ENCODE measurements at regions not wholly inside any gene's neighbourhood (a gene's known extent, or its start where the extent isn't known, plus 50 kb on each side); places are given as distances from the start of the nearest gene placed in this dataset.

DNA sequence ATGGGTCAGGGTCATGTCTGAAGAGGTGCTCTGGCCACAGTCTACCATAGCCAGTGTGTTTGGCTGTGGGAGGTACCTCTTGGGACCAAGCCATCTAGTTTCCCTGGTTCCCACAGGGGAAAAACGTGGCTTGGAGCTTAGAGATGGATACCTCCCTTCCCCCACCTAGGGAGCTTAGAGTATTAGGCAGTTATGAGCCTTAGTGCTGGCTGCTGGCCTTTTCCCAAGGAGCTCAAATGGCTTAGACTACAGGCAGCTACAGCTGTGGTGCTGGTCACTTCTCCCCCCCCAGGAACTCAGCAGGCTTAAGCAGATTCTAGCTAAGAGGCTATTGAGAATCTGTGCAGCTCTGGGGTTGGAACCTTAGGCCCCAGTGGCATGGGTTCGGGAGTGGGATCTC, 591.2 kb downstream of the NSUN3 start:
- Histone ChIP-seq H3K36me3 (ENCODE audit: insufficient read depth, low read length) (no peaks in the 10 kb centered on the region), H4K20me1 (ENCODE audit: insufficient read depth, low read length) (no peaks in the 10 kb centered on the region), H3K27me3 (ENCODE audit: insufficient read depth, low read length) (no peaks in the 10 kb centered on the region), H3K79me2 (ENCODE audit: insufficient read depth, low read length) (no peaks in the 10 kb centered on the region), H3K9me3 (ENCODE audit: low read depth, low read length) (no peaks in the 10 kb centered on the region), H3K4me3 (ENCODE audit: insufficient read depth, low read length) (no peak overlapping the region), H3K27ac (ENCODE audit: low read depth, low read length) (no peak overlapping the region), H2AFZ (ENCODE audit: low read length) (no peak overlapping the region), H3K4me2 (ENCODE audit: insufficient read depth, low read length) (no peak overlapping the region), H3K4me1 (ENCODE audit: insufficient read depth, low read length) (no peaks in the 10 kb centered on the region)
- TF ChIP-seq, protein P1, sequence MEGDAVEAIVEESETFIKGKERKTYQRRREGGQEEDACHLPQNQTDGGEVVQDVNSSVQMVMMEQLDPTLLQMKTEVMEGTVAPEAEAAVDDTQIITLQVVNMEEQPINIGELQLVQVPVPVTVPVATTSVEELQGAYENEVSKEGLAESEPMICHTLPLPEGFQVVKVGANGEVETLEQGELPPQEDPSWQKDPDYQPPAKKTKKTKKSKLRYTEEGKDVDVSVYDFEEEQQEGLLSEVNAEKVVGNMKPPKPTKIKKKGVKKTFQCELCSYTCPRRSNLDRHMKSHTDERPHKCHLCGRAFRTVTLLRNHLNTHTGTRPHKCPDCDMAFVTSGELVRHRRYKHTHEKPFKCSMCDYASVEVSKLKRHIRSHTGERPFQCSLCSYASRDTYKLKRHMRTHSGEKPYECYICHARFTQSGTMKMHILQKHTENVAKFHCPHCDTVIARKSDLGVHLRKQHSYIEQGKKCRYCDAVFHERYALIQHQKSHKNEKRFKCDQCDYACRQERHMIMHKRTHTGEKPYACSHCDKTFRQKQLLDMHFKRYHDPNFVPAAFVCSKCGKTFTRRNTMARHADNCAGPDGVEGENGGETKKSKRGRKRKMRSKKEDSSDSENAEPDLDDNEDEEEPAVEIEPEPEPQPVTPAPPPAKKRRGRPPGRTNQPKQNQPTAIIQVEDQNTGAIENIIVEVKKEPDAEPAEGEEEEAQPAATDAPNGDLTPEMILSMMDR (IDR thresholded peaks at IDR 0.05; ENCODE audit: extremely low read depth, low read depth, low read length), result no peak
- no peak for DNase-seq (ENCODE audit: insufficient read length, low spot score, missing footprints)

DNA sequence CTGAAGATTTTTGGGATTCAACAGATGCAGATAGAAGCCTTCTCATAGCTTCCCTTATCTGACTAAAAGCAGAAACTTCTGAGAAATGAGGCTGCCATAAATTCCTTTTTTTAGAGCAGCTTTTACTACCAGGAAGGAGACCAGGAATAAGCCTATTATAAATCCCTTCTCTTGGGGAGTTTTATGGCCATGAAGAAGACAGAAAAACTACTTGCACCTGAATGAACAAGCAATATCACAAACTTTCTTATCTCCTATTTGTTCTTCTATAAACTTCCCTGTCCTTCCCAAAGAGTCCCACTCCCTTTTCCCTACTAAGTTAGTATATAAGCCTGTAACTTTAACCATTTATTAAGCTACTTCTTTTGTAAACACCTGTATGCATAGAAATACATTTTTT, 603.1 kb downstream of the NSUN3 start:
- Histone ChIP-seq H3K27ac (ENCODE audit: low read depth, low read length) (no peak overlapping the region), H3K4me1 (ENCODE audit: insufficient read depth, low read length) (no peaks in the 10 kb centered on the region), H3K4me3 (ENCODE audit: insufficient read depth, low read length) (no peak overlapping the region), H3K79me2 (ENCODE audit: insufficient read depth, low read length) (no peaks in the 10 kb centered on the region), H4K20me1 (ENCODE audit: insufficient read depth, low read length) (no peaks in the 10 kb centered on the region), H3K9me3 (ENCODE audit: low read depth, low read length) (no peaks in the 10 kb centered on the region), H3K4me2 (ENCODE audit: insufficient read depth, low read length) (no peak overlapping the region), H3K27me3 (ENCODE audit: insufficient read depth, low read length) (no peaks in the 10 kb centered on the region), H2AFZ (ENCODE audit: low read length) (no peak overlapping the region), H3K36me3 (ENCODE audit: insufficient read depth, low read length) (no peaks in the 10 kb centered on the region)
- TF ChIP-seq, protein P1 (IDR thresholded peaks at IDR 0.05; ENCODE audit: extremely low read depth, low read depth, low read length), result no peak
- no peak for DNase-seq (ENCODE audit: insufficient read length, low spot score, missing footprints)

DNA sequence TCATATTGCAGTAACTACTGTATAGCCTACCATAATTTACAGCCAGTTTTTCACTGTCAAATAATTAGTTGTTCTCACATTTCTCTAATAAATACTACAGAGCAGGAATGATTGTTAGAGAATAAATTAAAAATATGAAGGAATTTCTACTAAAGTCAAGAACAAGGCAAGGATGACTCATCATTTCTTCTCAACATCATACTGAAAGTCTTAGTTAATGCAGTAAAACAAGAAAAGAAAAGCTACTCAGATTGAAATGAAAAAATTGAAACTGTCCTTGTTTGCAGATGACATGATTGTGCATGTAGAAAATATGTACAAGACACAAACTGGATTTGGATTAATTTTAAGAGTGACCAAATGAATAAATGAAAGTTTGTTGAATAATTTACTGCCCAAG, 608.2 kb downstream of the NSUN3 start:
- DNase-seq (ENCODE audit: insufficient read length, low spot score, missing footprints), result no peak
- Histone ChIP-seq H3K27me3 (ENCODE audit: insufficient read depth, low read length) (no peaks in the 10 kb centered on the region), H2AFZ (ENCODE audit: low read length) (no peak overlapping the region), H3K4me2 (ENCODE audit: insufficient read depth, low read length) (no peak overlapping the region), H3K79me2 (ENCODE audit: insufficient read depth, low read length) (no peaks in the 10 kb centered on the region), H3K27ac (ENCODE audit: low read depth, low read length) (no peak overlapping the region), H4K20me1 (ENCODE audit: insufficient read depth, low read length) (no peaks in the 10 kb centered on the region), H3K4me3 (ENCODE audit: insufficient read depth, low read length) (no peak overlapping the region), H3K9me3 (ENCODE audit: low read depth, low read length) (peaks cover 2% of the 10 kb centered on the region), H3K4me1 (ENCODE audit: insufficient read depth, low read length) (no peaks in the 10 kb centered on the region), H3K36me3 (ENCODE audit: insufficient read depth, low read length) (no peaks in the 10 kb centered on the region)
- TF ChIP-seq, protein P1 (IDR thresholded peaks at IDR 0.05; ENCODE audit: extremely low read depth, low read depth, low read length), result no peak

DNA sequence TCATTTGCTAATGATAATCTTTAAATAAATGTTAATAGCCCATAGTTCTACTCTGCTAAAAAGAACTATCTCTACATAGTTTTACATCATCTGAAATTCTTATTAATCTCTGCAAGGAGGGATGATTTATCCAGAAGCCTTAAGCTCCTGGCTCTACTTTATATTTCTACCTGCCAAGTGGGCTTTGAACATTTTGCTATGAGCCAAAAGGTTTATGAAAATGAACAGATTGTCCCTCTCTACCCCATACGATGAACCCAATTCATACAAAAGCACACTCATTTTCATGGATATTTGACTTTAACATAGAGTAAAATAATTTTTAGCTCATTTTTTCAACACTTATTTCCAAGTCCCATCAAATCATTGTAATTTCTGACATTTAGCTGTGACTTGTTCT, 611.0 kb downstream of the NSUN3 start:
- Histone ChIP-seq H4K20me1 (ENCODE audit: insufficient read depth, low read length) (no peaks in the 10 kb centered on the region), H3K27ac (ENCODE audit: low read depth, low read length) (no peak overlapping the region)
- TF ChIP-seq, protein P1 (IDR thresholded peaks at IDR 0.05; ENCODE audit: extremely low read depth, low read depth, low read length), result no peak

More for the DNA sequence above, 611.0 kb downstream of the NSUN3 start:
- Histone ChIP-seq H3K27me3 (ENCODE audit: insufficient read depth, low read length) (no peaks in the 10 kb centered on the region), H3K4me2 (ENCODE audit: insufficient read depth, low read length) (no peak overlapping the region), H3K9me3 (ENCODE audit: low read depth, low read length) (peaks cover 2% of the 10 kb centered on the region), H3K36me3 (ENCODE audit: insufficient read depth, low read length) (no peaks in the 10 kb centered on the region), H2AFZ (ENCODE audit: low read length) (no peak overlapping the region), H3K4me3 (ENCODE audit: insufficient read depth, low read length) (no peak overlapping the region), H3K4me1 (ENCODE audit: insufficient read depth, low read length) (no peaks in the 10 kb centered on the region), H3K79me2 (ENCODE audit: insufficient read depth, low read length) (no peaks in the 10 kb centered on the region)
- DNase-seq (ENCODE audit: insufficient read length, low spot score, missing footprints), result no peak

All from osteoblast (primary cell).